Stimulated activated CD8-positive, alpha-beta memory T cell treated with anti-CD3 and anti-CD28 coated beads, Interleukin-4, amount 100 ng/mL, for 24 hours (primary cell): ENCODE measurements at regions not wholly inside any gene's neighbourhood (a gene's known extent, or its start where the extent isn't known, plus 50 kb on each side); places are given as distances from the start of the nearest gene placed in this dataset.
"Not testable (repeated sequence)": the region's sequence is repeated elsewhere in the genome, so short reads cannot be mapped to it uniquely, and the experiment has no call there.

Experiments
- DNase-seq: peaks from one replicate; pipeline ENCODE4 v3.0.0-alpha.2; 2020; ENCODE audit warnings: low read depth

DNA sequence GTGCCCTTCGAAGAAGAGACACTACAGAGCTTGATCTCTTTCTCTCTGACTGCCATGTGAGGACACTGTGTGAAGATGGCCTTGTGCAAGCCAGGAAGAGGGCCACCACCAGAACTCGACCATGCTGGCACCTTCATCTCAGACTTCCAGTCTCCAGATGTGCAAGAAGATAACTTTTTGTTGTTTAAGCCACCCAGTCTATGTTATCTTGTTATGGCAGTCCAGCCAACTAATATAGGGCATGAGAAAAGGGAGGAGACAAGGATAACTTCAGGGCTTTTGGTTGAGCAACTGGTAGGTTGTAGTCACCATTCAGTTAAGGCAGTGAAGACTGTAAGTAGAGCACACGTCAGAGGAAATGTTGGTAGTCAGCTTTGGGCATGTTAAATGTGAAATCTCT lies 515.5 kb downstream of the CSNK1G3 start:
- no peak for DNase-seq

DNA sequence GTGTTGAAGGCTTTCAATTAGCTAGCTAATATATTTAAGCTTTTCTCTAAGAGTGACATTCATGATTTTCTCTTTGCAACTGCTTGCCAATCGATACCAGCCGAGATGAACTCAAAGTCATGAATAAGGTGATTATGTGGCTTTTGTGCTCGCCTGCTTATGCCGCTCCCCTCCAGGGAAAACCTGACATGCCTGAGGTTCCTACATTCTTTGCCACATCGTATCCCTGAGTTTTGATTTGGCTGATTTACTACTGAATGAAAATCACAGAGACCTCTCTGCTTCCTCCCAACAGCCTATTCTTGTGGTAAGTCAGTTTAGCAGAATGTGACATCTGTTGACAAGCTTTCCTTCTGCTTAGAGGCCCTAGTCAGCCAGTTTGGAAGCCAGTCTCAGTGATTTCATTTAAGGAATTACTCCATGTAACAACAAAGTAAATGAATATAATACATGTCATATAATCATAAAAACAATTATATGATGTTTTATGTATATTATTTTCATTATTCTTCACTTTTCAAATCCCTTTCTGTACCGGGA lies 513.4 kb downstream of the CSNK1G3 start:
- no peak for DNase-seq

DNA sequence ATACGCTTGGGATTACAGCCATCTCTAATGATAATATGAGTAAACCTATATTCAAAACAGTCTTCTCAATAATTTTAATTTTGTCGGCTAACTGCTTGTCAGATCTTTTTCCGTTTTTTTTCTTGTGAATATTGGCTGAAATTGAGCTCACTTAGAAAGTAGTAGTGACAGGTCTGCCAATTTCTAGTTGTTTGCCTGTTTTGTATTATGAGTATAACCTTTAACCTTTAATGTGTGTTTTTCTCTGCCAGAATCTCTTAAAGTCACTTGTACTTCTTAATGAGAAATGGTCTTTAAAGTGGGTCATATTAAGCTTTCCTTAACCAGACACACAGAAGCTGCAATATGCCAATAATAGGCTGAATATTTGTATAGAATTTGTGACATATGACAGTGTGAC lies 511.0 kb downstream of the CSNK1G3 start:
- no peak for DNase-seq

- DNase-seq: no peak
These were observed 509.8 kb downstream of the CSNK1G3 start for GRCh38 chr5:124021776-124022175.

DNA sequence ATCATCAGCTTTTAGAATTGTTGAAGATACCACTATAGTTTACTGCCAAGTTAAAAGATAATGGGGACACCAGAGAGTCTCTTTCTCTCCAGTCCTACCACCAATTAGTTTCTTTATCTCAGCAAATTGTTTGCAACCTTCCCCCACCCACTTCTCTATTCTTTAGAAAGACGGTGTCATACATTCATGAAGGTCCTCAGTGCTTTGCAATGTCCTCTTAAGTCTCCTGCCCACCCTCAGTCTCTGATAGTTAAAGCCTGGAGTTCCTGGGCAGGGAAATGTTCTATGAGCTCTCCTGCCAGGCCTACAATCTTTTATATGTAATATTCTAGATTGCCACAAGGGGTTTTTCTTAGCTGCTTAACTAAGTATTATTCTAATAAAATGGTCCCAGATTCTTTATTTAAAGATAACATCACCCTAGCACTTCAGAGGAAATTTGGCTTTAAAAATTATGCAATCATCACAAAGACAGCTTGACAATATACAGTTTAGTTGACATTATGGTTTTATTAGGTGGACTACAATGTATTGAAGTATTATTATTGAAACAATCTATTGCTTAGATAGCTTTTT lies 509.2 kb downstream of the CSNK1G3 start:
- no peak for DNase-seq

DNA sequence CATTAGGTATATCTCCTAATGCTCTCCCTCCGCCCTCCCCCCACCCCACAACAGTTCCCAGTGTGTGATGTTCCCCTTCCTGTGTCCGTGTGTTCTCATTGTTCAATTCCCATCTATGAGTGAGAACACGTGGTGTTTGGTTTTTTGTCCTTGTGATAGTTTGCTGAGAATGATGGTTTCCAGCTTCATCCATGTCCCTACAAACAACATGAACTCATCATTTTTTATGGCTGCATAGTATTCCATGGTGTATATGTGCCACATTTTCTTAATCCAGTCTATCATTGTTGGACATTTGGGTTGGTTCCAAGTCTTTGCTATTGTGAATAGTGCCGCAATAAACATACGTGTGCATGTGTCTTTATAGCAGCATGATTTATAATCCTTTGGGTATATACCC lies 505.3 kb downstream of the CSNK1G3 start:
- DNase-seq: not testable (repeated sequence)

- DNase-seq: no peak
These were observed 495.9 kb downstream of the CSNK1G3 start for GRCh38 chr5:124007675-124008398.

DNA sequence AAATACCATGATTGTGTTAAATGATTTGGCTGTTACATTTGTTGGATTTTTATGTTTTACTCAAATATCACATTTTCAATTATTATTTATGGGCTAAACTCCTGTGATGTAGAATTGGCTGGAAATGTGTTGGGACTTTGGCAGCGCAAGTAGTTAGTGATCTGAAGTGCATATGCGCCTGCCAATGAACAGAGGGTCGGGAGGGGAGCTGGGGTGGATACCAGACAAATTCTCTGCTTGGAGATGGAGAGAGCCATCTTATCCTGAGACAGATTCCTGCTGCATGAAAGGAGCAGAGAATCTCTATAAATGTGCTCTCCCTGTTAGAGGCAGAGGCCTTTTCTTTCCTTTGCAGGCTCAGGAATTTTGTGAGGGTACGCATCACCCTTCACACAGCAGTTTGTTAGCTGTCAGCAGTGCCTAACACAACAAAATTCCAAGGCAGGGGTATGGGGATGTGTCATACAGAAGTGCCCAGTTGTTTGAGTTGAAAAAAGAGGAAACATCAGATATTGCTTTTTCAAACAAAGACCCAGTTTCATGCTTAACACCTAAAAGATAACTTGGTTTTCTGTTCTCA lies 489.1 kb downstream of the CSNK1G3 start:
- DNase-seq: no peak

- DNase-seq: no peak
These were observed 488.6 kb downstream of the CSNK1G3 start for GRCh38 chr5:124000538-124000937.

DNA sequence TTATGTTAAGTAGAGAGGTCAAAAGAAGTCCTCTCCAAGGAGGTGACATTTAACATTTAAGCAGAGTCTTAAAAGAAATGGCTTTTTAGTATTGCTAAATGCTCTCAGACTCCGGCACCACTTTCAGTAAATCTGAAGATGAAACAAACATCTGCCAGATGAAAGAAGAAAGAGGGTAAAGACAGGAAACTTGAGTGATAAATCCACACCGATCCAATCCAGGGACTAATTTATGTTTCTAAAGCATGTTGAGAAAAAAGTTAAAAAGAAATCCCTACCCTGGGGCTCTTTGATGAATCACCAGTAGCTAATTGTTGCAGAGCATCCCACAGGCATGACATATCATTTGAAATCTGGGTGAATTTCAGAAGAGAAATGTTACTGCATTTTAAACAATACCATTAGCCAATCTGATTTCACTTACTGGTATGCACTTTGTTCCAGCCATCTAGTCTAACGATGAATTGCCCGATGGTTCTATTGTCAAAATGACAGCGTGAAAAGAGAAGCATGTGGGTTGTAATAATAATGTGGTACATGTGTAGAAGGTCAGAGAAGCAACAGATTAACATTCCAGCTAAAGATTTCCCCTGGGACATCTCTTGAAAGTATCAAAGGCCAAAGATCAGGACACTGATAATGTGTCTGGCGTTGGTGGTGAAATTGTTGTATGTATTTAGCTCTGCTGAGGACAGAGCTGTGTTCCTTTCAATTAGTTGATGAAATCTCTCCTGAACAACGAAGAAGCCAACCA lies 485.7 kb downstream of the CSNK1G3 start:
- no peak for DNase-seq

DNA sequence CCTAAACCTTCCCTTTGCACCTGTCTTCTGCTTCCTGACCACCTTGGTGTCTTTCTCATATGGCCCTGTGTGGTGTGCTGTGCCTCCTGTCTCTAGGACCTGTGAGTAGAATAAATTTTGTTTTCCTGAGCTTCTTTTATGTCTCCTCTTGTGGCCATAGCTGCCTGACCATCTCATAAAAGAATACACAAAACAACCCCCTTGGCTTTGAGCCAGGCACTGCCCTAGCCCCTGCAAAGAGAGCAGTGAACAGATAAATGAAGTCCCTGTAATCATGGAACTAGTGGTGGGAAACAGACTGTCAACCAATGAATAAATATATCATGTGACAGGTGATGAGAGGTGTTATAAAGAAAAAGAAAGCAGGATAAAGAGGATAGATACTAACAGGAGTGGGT lies 485.1 kb downstream of the CSNK1G3 start:
- DNase-seq: no peak

DNA sequence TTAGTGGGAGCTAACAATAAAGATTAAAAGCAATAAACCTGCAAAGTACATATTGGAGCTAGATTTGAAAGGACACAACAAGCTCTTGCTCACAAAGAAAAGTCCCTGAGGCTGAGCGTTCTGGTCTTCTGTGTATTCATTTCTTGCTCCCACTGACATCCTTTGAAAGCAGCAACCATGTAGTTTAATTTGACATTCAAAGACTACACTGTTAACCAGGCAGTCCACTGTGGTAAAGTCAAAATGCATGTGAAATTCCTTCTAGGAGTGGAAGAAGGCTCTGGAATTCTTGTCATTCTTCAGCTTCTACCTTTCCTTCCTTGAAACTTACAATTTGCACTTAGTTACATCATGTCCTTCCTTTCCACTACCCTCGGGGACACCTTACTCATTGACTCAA lies 480.7 kb downstream of the CSNK1G3 start:
- no peak for DNase-seq

GRCh38 chr5:123987956-123988355 lies 476.0 kb downstream of the CSNK1G3 start:
- no peak for DNase-seq

DNA sequence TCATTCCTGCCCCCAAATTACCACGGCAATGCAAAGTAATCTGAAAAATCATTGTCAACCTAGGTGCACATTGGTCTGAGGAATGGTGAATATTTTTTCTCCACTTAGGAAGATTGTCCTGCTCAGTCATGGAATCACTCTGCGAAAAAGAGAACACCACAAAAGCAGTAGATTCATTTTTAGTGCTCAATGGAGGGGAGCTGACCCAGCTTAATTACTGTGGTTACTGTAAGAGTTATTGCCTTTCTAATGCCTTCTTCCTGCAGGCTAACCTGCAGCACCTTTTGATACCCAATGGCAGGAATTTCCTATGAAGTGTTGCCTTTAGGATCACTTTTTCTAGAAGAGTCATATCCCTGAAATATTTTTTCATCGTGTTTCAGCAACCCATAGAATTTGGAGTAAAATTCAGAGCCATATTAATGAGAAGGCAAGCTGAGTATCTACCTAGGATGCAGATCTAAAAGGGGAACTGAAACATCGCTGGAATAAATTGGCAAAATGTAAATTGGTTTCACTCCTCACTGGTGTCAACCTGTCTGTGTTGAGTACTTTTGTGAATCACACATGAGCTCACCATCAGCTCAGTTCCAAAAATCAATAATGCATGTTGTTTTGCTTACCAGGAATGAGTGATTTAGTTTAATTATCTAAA lies 464.5 kb downstream of the CSNK1G3 start:
- DNase-seq: no peak

- DNase-seq: not testable (repeated sequence)
These were observed 463.5 kb downstream of the CSNK1G3 start for GRCh38 chr5:123975521-123975920.

DNA sequence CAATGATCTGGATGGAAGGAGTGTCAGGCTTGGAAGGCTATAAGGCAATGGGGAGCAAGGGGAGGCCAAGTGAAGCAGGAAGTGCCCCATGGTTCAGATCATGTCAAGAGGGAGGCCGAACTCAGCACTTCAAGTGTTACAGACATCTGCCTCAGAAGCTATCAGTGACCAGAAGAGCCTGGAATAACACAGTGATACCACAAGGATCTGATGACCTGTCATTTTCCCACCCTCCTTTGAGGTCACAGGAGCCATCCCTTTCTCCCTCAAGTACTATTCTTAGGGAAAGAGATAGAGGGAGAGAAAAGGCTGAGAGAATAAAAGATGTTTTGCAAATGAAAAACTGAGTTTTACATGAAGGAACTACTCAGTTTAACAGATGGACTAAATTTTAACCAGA lies 454.8 kb downstream of the CSNK1G3 start:
- DNase-seq: no peak

- DNase-seq: no peak
These were observed 453.6 kb downstream of the CSNK1G3 start for GRCh38 chr5:123965626-123966025.

- no peak for DNase-seq
These were observed 452.9 kb downstream of the CSNK1G3 start for GRCh38 chr5:123964884-123965283.

- DNase-seq: no peak
These were observed 448.5 kb downstream of the CSNK1G3 start for GRCh38 chr5:123960526-123960925.

DNA sequence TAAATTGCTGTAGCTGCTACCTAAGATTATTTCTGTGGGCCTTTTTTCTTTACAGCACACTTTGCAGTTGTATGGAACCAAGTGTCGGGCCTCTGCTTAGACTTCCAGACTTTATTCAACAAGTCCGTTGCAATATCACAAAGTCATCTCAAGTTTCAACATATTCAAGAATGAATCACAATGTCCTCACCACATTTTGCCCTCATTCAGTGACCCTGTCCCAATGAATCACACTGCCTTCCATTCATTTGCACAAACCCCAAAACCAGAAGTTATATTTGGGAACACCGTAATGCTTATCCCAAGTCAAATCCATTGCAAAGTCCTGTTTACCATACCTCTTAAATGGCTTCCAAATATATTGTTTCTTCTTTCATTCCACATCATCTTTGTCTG lies 439.6 kb downstream of the CSNK1G3 start:
- no peak for DNase-seq

- DNase-seq: no peak
These were observed 439.0 kb downstream of the CSNK1G3 start for GRCh38 chr5:123950701-123951581.
